ENCODE measurements at regions not wholly inside any gene's neighbourhood (a gene's known extent, or its start where the extent isn't known, plus 50 kb on each side); places are given as distances from the start of the nearest gene placed in this dataset.
"Not testable (repeated sequence)": the region's sequence is repeated elsewhere in the genome, so short reads cannot be mapped to it uniquely, and the experiment has no call there.

- DNase-seq: no peak
Measured at GRCh38 chr12:33593753-33594152, 154.1 kb upstream of the SYT10 start.

- peak; percentile 4 for DNase-seq
Measured at GRCh38 chr12:33596061-33596460, 156.4 kb upstream of the SYT10 start.

- DNase-seq: no peak
Measured at GRCh38 chr12:33596814-33597213, 157.2 kb upstream of the SYT10 start.

GRCh38 chr12:33602515-33602914, 162.9 kb upstream of the SYT10 start:
- no peak for DNase-seq

- no peak for DNase-seq
Measured at GRCh38 chr12:33605757-33606156, 166.1 kb upstream of the SYT10 start.

GRCh38 chr12:33609910-33610309, 170.3 kb upstream of the SYT10 start:
- no peak for DNase-seq

- DNase-seq: no peak
Measured at GRCh38 chr12:33614630-33615029, 175.0 kb upstream of the SYT10 start.

- DNase-seq: no peak
Measured at GRCh38 chr12:33617218-33617617, 177.6 kb upstream of the SYT10 start.

- DNase-seq: no peak
Measured at GRCh38 chr12:33628087-33628486, 188.5 kb upstream of the SYT10 start.

GRCh38 chr12:33634544-33634943, 194.9 kb upstream of the SYT10 start:
- no peak for DNase-seq

GRCh38 chr12:33636930-33637329, 197.3 kb upstream of the SYT10 start:
- not testable (repeated sequence) for DNase-seq

GRCh38 chr12:33639975-33640374, 200.4 kb upstream of the SYT10 start:
- DNase-seq: no peak

GRCh38 chr12:33649992-33650391, 210.4 kb upstream of the SYT10 start:
- DNase-seq: no peak

GRCh38 chr12:33650832-33651231, 211.2 kb upstream of the SYT10 start:
- DNase-seq: no peak

GRCh38 chr12:33653362-33653761, 213.7 kb upstream of the SYT10 start:
- DNase-seq: no peak

GRCh38 chr12:33654313-33654712, 214.7 kb upstream of the SYT10 start:
- no peak for DNase-seq

GRCh38 chr12:33663000-33663654, 223.5 kb upstream of the SYT10 start:
- DNase-seq: no peak

GRCh38 chr12:33669349-33669748, 229.7 kb upstream of the SYT10 start:
- DNase-seq: no peak

GRCh38 chr12:33670284-33670683, 230.7 kb upstream of the SYT10 start:
- DNase-seq: no peak

GRCh38 chr12:33671676-33672075, 232.1 kb upstream of the SYT10 start:
- DNase-seq: no peak

GRCh38 chr12:33672836-33673577, 233.4 kb upstream of the SYT10 start:
- DNase-seq: no peak

GRCh38 chr12:33676866-33677265, 237.2 kb upstream of the SYT10 start:
- no peak for DNase-seq

GRCh38 chr12:33678221-33678964, 238.8 kb upstream of the SYT10 start:
- DNase-seq: no peak

GRCh38 chr12:33690562-33690961, 250.9 kb upstream of the SYT10 start:
- no peak for DNase-seq

All from fibroblast of skin of right biceps (primary cell).